ENCODE measurements at regions not wholly inside any gene's neighbourhood (a gene's known extent, or its start where the extent isn't known, plus 50 kb on each side); places are given as distances from the start of the nearest gene placed in this dataset.

DNA sequence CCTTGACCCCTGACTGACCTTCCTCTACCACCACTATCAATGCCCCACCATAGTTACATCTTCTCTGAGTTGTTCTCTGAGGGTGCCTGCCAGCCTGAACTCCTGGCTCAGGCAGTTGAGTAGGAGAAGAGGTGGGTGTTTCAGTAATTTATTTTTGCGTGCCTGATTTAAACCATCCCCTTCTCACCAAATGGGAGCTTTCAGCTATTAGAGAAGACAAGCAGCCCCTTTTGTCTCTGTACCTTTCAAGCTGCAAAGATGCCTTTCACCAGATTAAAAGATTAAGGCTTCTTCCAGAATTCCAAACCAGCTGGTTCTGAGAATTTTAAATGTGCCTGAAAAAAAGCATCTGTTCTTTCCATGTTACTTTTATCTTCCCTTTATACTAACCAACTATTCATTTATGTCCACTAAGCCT lies 223.8 kb downstream of the FAM76B start:
- no peak for TF ChIP-seq POLR2A (IDR thresholded peaks at IDR 0.05)
- TF ChIP-seq, protein P1, sequence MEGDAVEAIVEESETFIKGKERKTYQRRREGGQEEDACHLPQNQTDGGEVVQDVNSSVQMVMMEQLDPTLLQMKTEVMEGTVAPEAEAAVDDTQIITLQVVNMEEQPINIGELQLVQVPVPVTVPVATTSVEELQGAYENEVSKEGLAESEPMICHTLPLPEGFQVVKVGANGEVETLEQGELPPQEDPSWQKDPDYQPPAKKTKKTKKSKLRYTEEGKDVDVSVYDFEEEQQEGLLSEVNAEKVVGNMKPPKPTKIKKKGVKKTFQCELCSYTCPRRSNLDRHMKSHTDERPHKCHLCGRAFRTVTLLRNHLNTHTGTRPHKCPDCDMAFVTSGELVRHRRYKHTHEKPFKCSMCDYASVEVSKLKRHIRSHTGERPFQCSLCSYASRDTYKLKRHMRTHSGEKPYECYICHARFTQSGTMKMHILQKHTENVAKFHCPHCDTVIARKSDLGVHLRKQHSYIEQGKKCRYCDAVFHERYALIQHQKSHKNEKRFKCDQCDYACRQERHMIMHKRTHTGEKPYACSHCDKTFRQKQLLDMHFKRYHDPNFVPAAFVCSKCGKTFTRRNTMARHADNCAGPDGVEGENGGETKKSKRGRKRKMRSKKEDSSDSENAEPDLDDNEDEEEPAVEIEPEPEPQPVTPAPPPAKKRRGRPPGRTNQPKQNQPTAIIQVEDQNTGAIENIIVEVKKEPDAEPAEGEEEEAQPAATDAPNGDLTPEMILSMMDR (IDR thresholded peaks at IDR 0.05): no peak
